ENCODE measurements at regions not wholly inside any gene's neighbourhood (a gene's known extent, or its start where the extent isn't known, plus 50 kb on each side); places are given as distances from the start of the nearest gene placed in this dataset.

DNA sequence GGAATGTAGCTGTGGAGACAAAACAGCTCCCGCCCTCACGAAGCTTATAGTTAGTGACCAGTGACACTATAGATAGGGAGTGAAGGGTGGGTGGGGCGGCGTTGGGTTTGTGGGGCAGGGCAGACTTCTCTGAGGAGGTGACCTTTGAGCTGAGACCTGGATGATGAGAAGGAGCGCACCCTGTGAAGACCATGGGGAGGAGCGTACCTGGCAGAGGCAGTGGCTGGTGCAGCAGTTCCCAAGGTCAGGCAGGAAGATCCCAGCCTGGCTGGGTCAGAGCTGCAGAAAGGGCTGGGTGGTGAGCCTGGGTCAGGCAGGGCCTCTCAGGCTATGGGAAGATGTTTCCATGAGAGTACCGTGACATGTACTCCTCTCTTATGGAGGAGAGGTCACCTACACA is 135.0 kb upstream of the RCN1 start (continued):
- TF ChIP-seq FOSL1 (IDR thresholded peaks at IDR 0.05; ENCODE audit: insufficient read depth, low read depth, low read length) (no peak), SIRT6 (IDR thresholded peaks at IDR 0.05; ENCODE audit: low read length) (no peak), TBP (IDR thresholded peaks at IDR 0.05; ENCODE audit: low read depth, low read length) (no peak)

Measured in H1 (cell line).